ENCODE measurements at regions not wholly inside any gene's neighbourhood (a gene's known extent, or its start where the extent isn't known, plus 50 kb on each side); places are given as distances from the start of the nearest gene placed in this dataset.

DNA sequence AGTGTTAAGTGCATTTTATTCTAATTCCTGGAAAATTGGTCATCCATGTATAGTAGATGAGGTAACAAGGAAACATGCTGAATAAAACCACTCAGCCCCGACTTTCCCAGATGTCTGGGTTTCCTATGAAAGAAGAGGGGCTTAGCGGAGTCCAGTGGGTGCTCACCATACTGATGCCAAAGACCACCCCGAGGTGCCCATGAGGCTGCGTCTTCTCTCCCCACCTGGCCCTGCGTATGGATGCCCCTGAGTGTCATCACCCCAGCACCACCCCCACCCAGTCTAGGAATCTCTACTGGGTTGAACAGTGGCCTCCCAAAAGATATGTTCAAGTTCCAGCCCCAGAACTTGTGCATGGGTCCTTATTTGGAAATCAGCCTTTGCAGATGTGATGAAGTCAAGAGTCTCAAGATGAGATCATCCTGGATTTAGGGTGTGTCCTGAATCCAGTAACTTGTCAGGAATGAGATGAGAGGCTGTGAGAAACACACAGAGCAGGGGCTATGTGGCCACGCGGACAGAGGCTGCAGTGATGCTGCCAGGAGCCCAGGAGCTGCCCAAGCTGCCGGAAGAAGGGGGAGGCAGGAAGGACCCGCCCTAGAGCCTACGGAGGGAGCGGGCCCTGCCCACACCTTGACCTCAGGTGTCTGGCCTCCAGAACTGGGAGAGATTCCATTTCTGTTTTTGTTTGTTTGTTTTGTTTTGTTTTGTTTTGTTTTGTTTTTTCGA, 124.6 kb upstream of the CDH4 start:
- no peak for TF ChIP-seq EZH2phosphoT487 (IDR thresholded peaks at IDR 0.05)
- TF ChIP-seq, protein P1, sequence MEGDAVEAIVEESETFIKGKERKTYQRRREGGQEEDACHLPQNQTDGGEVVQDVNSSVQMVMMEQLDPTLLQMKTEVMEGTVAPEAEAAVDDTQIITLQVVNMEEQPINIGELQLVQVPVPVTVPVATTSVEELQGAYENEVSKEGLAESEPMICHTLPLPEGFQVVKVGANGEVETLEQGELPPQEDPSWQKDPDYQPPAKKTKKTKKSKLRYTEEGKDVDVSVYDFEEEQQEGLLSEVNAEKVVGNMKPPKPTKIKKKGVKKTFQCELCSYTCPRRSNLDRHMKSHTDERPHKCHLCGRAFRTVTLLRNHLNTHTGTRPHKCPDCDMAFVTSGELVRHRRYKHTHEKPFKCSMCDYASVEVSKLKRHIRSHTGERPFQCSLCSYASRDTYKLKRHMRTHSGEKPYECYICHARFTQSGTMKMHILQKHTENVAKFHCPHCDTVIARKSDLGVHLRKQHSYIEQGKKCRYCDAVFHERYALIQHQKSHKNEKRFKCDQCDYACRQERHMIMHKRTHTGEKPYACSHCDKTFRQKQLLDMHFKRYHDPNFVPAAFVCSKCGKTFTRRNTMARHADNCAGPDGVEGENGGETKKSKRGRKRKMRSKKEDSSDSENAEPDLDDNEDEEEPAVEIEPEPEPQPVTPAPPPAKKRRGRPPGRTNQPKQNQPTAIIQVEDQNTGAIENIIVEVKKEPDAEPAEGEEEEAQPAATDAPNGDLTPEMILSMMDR (IDR thresholded peaks at IDR 0.05): no peak
- no peak for TF ChIP-seq EZH2 (IDR thresholded peaks at IDR 0.05)
